ENCODE measurements at regions not wholly inside any gene's neighbourhood (a gene's known extent, or its start where the extent isn't known, plus 50 kb on each side); places are given as distances from the start of the nearest gene placed in this dataset.

DNA sequence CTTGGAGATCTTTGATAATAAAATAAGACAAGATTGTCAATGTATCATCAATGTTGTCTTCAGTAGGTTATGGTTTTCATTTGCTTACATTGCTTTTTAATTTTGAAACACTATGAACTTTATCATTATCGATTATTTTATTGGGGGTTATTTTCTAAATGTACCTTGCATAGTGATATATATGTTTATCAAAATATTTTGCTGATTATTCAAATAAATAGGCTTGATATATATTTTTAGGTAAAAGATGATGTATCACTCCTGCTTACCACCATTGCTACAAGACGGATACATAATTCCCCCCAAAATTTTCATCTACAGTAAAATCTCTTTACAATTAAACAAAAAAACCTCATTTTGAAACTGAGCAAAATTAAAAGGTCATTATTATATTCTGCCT lies 293.8 kb downstream of the SUCLG1 start:
- TF ChIP-seq, protein P1, sequence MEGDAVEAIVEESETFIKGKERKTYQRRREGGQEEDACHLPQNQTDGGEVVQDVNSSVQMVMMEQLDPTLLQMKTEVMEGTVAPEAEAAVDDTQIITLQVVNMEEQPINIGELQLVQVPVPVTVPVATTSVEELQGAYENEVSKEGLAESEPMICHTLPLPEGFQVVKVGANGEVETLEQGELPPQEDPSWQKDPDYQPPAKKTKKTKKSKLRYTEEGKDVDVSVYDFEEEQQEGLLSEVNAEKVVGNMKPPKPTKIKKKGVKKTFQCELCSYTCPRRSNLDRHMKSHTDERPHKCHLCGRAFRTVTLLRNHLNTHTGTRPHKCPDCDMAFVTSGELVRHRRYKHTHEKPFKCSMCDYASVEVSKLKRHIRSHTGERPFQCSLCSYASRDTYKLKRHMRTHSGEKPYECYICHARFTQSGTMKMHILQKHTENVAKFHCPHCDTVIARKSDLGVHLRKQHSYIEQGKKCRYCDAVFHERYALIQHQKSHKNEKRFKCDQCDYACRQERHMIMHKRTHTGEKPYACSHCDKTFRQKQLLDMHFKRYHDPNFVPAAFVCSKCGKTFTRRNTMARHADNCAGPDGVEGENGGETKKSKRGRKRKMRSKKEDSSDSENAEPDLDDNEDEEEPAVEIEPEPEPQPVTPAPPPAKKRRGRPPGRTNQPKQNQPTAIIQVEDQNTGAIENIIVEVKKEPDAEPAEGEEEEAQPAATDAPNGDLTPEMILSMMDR (IDR thresholded peaks at IDR 0.05) = no peak
- TF ChIP-seq POLR2A (IDR thresholded peaks at IDR 0.05) = no peak

Data from body of pancreas (tissue), 4 donors.